ENCODE measurements at regions not wholly inside any gene's neighbourhood (a gene's known extent, or its start where the extent isn't known, plus 50 kb on each side); places are given as distances from the start of the nearest gene placed in this dataset.

- TF ChIP-seq ZNF274 (IDR thresholded peaks at IDR 0.05; ENCODE audit: low read depth, low read length): no peak
- no peak for TF ChIP-seq SUZ12 (IDR thresholded peaks at IDR 0.05; ENCODE audit: extremely low read depth, insufficient read depth, insufficient read length)
Measured at GRCh38 chr12:58041441-58041840, 100.1 kb downstream of the ATP23 start.
